Stimulated activated CD4-positive, alpha-beta T cell treated with anti-CD3 and anti-CD28 coated beads, Interleukin-12 subunit alpha, Interleukin-12 subunit beta, amount 100 ng/mL, for 24 hours (primary cell): ENCODE measurements at regions not wholly inside any gene's neighbourhood (a gene's known extent, or its start where the extent isn't known, plus 50 kb on each side); places are given as distances from the start of the nearest gene placed in this dataset.
"Not testable (repeated sequence)": the region's sequence is repeated elsewhere in the genome, so short reads cannot be mapped to it uniquely, and the experiment has no call there.

Experiments
- DNase-seq, 2 experiments: peaks; one replicate each; pipeline ENCODE4 v3.0.0-alpha.2; 2020; ENCODE audit warnings: low read depth in 2 of 2

DNA sequence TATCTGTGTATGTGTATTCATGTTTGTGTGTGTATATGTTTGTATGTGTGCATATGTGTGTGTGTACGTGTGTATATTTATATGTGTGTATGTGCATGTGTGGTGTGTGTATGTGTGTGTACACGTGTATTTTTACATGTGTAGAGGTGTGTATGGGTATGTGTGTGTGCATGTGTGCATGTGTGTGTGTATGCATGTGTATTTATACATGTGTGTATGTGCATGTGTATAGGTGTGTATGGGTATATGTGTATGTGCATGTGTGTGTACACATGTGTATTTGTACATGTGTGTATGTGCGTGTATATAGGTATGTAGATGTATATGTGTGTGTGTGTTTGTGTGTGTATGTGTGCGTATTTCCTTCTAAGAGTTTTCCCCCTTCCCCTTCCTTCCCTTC lies 207.7 kb upstream of the ATP6AP2 start:
- DNase-seq: no peak

DNA sequence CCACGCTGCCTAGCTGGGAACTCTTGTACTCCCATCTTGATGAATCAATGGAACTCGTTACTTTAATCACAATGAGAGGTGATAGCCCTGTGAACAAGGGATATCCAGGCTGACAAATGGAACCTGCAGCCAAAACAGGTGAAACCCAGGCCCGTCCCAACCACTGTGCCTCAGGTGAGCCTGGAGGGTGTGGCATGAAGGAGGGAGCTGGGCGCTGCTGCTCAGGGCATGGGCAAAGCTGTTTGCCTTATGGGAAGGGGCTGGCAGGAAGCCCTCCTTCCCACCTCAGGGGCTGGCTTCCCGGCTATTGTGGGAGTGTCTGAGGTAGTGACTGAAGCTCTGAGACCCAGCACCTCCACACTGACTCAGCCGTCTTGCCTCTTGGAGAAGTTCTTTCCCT lies 209.4 kb upstream of the ATP6AP2 start:
- no peak for DNase-seq

DNA sequence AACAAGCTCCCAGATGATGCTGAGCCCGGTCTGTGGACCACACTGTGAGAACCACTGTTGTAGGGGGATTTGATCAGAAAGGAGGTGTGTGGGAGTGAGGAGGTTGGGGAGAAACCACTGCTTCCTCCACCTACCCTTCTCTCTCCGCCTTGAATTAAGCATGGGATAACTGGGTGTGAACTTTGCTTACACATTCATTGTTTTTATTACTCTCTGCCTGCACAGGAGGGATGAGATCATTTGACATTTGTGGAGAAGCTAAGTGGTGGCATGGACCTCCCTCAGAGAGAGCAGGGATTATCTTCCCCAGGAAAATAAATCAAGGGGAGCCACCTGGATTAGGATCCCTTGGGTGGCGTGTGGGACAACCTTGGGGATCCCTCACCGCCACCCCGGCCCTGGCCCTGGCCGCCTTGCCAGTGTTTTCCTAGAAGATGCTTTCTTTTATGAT lies 212.1 kb upstream of the ATP6AP2 start:
- DNase-seq: no peak

DNA sequence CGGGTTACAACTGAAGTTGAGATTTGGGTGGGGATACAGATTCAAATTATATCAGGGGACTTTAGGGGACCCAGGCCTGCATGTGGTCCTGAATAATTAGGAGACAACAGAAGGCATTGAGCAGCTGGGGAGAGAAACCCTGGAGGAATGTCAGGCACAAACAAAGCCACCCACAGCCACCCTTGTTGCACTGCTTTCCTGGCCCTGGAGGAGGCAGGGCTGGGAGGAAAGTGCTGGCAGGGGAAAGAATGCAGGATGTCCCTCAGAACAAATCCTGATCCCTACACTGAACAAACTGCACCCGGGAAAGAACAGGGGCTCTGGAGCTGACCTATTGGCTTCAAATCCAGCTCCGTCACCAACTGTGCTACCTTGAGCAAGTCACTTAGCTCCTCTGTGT lies 214.1 kb upstream of the ATP6AP2 start:
- DNase-seq: no peak

DNA sequence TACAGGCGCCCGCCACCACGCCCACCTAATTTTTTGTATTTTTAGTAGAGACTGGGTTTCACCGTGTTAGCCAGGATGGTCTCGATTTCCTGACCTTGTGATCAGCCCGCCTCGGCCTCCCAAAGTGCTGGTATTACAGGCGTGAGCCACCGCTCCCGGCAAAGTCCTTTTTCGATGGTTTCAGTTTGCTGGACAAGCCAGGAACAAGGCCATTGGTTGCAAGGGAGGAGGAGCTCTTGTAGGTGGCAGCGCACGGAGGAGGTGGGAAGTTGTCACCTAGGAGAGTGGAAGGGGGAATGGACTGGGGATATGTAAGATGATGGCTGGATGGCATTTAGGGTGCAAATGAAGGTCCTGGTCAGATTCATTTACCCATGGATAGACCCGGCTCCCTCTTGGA lies 218.5 kb upstream of the ATP6AP2 start:
- DNase-seq: not testable (repeated sequence)

DNA sequence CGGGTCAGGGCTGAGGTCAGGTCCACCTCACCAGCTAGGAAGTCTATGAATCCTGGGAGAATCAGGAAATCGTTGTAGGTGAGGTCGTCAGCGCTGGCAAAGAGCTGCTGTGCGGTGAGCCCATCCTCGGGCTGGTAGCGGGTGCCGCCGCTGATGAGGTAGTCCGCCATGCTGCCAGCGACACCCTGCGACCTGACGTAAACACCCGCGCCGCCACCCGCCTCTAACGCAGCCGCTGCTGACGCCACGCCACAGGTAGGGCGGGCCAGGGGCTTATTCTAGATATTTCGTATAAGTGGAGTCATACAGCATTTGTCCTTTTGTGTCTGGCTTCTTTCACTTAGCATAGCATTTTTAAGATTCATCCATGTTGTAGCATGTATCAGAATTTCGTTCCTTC lies 220.2 kb upstream of the ATP6AP2 start:
- DNase-seq: no peak

DNA sequence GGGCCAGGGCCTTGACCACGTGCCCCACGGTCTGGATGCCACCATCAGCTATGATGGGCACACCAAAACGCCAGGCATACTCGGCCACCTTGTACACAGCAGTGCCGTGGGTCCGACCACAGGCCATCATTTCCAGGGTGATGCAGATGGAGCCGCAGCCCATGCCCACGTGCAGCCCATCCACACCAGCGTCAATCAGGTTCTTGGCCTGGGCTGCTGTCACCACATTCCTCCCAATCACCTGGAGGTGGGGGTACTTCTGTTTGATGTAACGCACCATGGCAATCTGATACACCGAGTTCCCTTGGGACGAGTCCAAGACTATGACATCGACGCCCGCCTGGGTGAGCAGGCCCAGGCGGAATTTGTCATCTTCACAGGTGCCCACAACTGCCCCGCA lies 221.2 kb upstream of the ATP6AP2 start:
- DNase-seq: no peak

DNA sequence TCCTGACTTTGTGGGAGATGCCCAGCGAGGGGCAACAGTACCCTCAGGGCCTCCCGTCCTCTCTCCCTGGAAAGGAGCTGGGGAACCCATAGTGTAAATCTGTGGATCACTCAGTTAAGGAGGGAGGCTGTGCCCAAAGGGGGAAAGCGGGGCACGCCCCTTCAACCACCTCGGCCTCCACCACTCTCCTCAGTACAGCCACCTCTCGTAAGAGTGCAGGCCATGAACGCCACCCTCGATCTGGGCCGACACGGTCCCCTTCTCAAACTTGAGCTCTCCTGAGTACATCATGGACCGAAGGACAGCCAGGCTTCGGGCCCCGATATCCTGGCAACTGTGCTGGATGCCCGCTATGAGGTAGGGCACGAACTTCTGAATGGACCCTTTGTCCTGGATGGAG lies 221.8 kb upstream of the ATP6AP2 start:
- DNase-seq: no peak

DNA sequence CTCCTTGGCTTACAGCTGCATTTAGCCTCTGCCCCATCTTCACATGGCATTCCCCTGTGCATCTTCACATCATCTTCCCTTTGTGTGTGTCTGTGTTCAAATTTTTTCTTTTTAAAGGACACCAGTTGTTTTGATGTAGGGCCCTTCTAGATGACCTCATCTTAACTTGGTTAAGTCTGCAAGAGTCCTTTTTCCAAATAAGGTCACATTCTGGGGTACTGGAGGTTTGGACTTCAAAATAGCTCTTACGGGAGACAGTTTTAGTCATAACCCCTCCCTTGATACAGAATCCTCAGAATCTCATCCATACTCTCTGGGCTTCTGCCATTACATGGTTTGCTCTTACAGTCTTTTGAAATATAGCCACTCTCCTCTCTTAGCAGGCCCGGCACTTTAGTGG lies 231.5 kb upstream of the ATP6AP2 start:
- no peak for DNase-seq

DNA sequence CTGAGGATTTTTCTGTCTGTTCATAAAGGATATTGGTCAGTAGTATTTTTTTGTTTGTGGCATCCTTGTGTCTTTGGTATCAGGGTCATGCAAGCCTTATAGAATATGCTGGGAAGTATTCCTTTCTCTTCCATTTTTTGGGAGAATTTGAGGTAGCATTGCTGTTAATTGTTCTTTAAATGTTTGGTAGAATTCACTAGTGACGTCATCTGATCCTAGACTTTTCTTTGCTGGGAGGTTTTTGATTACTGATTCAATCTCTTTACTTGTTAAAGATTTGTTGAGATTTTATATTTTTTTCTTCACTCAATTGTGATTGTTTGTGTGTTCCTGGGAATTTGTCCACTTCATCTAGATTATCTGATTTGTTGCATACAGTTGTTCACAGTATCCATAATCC lies 234.4 kb upstream of the ATP6AP2 start:
- no peak for DNase-seq

DNA sequence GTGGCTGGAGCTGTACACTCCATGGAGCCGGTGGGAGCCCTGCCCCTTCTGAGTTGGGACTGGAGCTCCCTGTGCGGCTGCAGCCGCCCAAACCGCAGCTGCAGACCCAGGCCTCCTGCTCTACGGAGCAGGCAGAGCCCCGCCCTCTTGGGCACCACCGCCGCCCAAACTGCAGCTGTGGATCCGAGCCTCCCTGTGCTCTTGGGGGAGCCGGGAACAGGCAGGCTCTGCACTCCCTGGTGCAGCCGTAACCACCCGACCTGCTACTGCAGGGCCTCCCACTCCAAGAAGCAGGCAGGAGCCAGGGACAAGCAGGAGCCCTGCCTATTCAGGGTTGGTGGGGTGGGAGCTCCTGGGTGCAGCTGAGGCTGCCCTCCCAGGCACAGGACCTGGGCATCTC lies 237.5 kb upstream of the ATP6AP2 start:
- DNase-seq: no peak

DNA sequence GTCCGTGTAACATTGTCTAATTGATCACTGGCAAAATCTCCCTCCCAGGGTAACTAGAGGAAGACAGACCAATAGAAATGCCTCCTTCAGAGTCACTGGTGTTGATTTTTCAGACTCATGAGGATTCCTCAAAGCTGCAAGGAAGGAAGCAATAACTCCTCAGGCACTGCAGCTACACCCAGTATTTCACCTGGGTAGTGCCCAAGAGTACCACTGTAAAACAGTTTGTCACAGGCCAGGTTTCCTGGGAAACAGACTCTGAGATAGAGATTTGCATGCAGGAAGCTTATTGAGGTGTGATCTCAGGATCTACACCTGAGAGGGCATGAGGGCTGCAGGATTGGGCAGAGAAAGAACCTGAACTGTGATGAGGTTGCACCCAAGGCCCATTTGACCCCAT lies 240.7 kb upstream of the ATP6AP2 start:
- DNase-seq: no peak

DNA sequence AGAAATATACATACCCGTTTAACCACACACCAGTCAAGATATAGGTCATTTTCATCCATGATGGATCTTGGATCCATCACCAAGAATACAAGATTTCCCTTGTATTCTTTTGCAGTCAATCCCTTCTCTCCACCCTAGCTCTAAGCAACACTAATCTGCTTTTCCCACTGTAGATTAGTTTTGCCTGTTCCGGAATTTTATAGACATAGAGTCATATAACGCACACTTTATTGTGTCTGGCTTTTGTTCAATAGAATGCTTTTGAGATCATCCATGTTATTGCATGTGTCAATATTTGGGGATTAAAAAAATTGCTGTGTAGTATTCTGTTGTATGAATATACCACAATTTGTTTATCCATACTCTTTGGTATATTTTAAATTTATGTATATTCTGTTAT lies 235.6 kb upstream of the BCOR start:
- no peak for DNase-seq

DNA sequence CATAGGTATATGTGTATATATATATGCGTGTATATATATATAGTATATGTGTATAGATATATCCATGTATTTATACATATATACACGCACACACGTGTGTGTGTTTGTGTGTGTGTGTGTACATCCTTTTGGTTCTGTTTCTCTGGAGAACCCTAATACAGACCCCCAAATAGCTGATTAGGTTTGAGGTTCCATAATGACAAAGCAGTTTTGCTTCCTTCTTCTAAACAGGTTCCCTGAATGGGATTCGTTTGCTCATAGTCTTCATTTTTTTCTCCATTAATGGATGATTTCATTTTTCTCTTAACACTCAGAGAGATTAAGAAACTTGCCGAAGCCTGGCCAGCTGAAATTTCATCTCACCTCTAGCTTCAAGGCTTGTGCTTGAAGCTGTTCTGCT lies 234.0 kb upstream of the BCOR start:
- DNase-seq: no peak

DNA sequence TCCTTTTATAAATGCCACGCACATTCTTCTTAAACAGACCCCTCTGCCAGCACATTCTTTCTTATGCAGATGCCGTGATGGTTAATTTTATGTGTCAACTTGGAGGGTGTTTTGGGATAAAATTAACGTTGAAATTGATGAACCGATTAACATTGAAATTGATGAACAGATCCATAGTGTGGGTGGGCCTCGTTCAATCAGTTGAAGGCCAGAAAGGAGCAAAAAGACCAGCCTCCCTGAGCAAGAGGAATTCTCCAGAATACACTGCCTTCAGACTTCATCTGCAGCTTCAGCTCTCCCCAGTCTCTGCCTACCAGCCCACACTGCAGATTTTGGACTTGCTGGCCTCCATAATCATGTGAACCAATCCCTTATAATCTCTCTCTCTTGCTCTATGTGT lies 233.6 kb upstream of the BCOR start:
- no peak for DNase-seq

DNA sequence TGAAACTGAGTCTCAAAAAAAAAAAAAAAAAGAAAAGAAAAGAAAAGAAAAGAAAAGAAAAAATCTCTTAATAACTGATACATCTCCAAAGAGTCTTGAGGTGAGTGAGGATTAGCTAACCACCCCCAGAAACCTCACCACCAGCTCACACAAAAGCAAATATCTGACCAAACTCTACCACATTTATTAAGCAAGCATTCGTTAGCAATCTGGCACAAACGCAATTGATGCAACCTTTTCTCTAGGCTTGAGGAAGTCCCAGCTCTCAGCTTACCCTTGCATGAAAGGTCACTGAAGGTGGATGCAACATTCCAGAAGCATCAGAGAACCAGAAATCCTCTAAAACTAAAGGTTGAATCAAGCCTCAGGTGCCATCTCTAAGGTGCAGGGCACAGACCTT lies 231.9 kb upstream of the BCOR start:
- DNase-seq: no peak

DNA sequence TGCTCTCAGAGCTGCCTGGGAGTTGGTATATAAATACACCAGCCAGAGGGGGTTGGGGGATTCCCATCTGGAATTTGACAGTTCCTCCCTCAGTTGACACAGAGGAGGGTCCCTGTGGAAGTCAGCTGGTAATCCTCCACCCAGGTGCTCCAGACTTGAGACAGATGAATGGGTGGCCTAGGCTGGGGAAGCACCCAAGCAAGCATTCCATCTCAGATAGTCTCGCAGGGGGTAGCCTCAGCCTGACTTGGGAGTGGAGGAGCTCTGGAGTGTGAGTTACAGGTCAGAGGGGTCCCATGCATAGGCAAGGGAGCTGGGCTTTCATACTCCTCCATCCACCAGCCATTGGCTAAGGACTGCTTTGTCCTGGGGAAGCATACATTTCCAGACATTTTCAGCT lies 229.3 kb upstream of the BCOR start:
- DNase-seq: no peak

DNA sequence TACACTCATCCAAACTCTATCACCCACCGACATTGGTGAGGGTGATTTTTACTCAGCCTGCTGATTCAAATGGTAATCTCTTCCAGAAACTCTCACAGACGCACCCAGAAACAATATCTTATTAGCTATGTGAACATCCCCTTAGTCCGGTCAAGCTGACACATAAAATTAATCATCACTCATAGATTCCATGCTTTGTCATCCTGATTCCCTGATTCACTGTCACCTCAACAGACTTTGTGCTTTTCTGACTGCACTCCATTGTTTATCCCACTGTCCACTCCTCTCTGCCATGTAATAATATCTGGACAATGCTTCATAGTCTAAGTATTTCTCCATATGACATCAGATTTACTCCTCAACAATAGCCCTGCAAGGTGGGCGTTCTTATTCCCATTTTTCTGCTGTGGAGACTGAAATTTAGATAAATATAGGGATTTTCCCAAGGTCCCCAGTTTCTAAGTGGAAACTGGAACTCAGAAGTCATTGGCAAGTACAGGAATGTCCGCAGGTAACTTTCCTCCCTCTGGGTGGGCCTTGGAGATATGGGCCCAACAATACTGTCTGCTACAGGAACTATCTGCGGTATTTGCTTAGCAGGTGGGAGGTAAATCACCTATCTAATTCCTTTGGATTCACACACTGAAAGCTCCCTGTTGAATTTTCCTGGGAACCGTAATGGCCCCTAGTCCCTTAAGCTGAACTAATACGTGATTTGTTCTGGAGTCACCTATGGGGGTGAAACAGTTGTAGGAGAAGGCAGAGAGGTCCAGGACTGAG lies 228.6 kb upstream of the BCOR start:
- DNase-seq: no peak

DNA sequence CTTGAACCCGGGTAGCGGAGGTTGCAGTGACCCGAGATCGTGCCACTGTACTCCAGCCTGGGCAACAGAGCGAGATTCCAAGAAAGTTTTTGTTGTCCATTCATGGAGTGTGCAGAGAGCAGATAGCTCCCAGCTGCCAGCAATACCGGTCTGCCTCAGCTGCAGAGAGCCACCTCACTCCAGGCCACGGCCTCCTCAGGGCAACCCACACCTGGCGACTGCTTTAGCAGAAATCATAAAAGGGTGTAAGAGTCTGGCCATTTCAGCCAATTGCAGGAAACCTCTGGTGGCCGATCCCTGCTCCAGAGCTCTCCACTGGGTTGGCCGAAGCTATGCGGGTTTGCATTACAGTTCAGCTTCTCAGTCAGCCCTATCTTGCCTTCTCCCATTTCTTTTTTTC lies 227.4 kb upstream of the BCOR start:
- no peak for DNase-seq

DNA sequence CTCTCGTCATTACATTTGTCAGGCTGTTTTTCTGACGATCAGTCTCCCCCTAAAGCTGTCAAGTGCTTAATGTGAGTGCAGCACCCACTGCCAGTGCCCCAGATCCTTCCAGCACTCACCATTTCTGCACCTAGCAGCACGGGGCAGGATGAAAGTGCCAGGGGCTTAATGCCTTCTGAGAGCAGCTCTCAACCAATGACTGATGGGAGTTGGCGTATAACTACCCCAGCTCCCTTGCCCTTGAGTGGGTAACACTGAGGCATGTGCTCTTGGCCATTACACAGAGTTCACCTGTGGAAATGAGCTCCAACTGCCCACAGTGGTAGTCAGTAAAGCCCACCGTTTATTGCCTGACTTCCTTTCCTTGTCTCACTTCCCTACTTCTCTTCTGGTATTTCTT lies 226.2 kb upstream of the BCOR start:
- DNase-seq: no peak

DNA sequence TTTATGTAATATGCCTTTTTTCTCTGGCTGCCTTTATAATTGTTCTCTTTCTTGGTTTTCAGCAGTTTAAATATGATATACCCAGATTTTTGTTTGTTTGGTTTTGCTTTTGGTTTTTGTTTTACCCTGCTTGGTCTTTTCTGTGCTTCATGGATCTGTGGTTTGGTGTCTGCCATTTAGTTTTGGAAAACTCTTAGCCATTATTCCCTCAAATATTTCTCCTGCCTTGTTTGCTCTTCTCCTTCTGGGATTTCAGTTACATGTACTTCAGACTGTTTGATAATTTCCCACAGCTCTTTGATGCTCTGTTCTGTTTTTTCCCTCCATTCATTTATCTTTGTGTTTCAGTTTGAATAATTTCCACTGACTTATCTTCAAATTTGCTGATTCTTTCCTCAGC lies 223.1 kb upstream of the BCOR start:
- no peak for DNase-seq

DNA sequence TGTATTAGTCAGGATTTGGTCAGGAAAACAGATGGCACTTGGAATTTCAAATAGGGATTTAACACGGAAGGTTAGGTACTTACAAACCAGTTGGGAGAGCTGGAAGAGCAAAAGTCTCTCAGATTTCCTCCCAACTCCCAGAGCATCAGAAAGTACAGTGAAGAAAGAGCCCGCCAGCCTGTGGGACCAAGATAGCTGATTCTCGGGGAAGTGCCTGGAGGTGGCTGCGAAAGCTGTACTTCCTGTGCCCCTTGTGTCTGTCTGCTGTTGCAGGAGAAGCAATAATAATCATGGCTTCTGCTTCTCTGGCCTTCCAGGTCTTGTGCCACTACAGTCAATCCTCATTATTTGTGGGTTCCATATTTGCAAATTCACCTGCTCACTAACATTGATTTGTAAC lies 221.0 kb upstream of the BCOR start:
- DNase-seq: no peak

DNA sequence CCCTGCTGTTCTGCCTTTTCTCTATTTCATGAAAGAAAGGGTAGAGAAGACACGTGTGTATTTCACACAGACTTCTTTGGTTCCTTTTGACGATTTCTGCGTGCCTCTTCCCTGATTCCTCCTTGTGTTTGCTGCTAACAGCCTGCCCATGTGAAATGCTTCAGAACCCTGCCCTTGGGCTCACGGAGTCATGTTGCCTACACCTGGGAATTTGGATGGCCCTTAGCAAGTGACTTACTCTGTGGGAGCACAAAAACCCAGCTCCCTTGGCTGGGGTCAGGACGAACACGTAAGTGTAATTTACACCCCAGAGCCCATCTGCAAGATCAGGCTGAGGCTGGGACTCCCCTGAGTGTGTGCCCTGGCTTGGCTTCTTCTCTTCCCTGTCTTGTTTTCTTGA lies 220.3 kb upstream of the BCOR start:
- no peak for DNase-seq

DNA sequence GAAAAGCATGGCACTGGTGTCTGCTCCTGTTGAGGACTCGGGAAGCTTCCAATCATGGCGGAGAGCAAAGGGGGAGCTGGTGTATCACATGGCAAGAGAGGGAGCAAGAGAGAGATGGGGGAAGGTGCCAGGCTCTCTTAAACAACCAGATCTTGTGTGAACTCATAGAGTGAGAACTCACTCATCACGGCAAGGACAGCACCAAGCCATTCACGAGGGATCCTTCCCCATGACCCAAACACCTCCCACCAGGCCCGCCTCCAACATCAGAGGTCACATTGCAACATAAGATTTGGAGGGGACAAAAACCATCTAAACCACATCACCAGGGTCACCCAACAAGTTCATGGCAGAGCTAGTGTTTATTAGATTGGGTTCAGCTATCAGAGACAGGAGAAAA lies 218.7 kb upstream of the BCOR start:
- DNase-seq: no peak
